ENCODE measurements at regions not wholly inside any gene's neighbourhood (a gene's known extent, or its start where the extent isn't known, plus 50 kb on each side); places are given as distances from the start of the nearest gene placed in this dataset.

GRCh38 chr3:70557976-70558375 is 245.5 kb upstream of the MDFIC2 start:
- Histone ChIP-seq H3K4me1 (no peaks in the 10 kb centered on the region), H3K4me3 (no peak overlapping the region), H3K36me3 (no peaks in the 10 kb centered on the region), H3K27me3 (ENCODE audit: low read depth) (no peaks in the 10 kb centered on the region), H3K27ac (replicated peaks) (no peak overlapping the region), H3K9me3 (replicated peaks) (peaks cover under 1% of the 10 kb centered on the region)
- intact Hi-C loops (cut with micrococcal nuclease): no loop called here
- TF ChIP-seq CTCF (IDR thresholded peaks at IDR 0.05; ENCODE audit: borderline replicate concordance): no peak
- DNase-seq: no peak

GRCh38 chr3:70556056-70556455 is 243.6 kb upstream of the MDFIC2 start:
- H3K4me3 ChIP-seq: no peak overlapping the region
- TF ChIP-seq CTCF (IDR thresholded peaks at IDR 0.05; ENCODE audit: borderline replicate concordance): no peak
- H3K27ac ChIP-seq (replicated peaks): no peak overlapping the region
- H3K27me3 ChIP-seq (ENCODE audit: low read depth): no peaks in the 10 kb centered on the region
- intact Hi-C loops (cut with micrococcal nuclease): no loop called here
- no peaks in the 10 kb centered on the region for H3K4me1 ChIP-seq
- no peaks in the 10 kb centered on the region for H3K36me3 ChIP-seq
- no peak for DNase-seq
- no peaks in the 10 kb centered on the region for H3K9me3 ChIP-seq (replicated peaks)

- no peaks in the 10 kb centered on the region for H3K27me3 ChIP-seq (ENCODE audit: low read depth)
- no peaks in the 10 kb centered on the region for H3K36me3 ChIP-seq
- no peak for DNase-seq
- no peak overlapping the region for H3K4me3 ChIP-seq
- no peak for TF ChIP-seq CTCF (IDR thresholded peaks at IDR 0.05; ENCODE audit: borderline replicate concordance)
- no peaks in the 10 kb centered on the region for H3K9me3 ChIP-seq (replicated peaks)
- H3K4me1 ChIP-seq: no peaks in the 10 kb centered on the region
- intact Hi-C loops (cut with micrococcal nuclease): no loop called here
- H3K27ac ChIP-seq (replicated peaks): no peak overlapping the region
These were observed 241.7 kb upstream of the MDFIC2 start for GRCh38 chr3:70554170-70554569.

GRCh38 chr3:70550723-70551319 is 238.4 kb upstream of the MDFIC2 start:
- Histone ChIP-seq H3K4me3 (no peak overlapping the region), H3K9me3 (replicated peaks) (no peaks in the 10 kb centered on the region), H3K4me1 (no peaks in the 10 kb centered on the region), H3K36me3 (no peaks in the 10 kb centered on the region), H3K27ac (replicated peaks) (no peak overlapping the region), H3K27me3 (ENCODE audit: low read depth) (no peaks in the 10 kb centered on the region)
- intact Hi-C loops (cut with micrococcal nuclease): no loop called here
- DNase-seq: peak; percentile 63
- peak; percentile 86 for TF ChIP-seq CTCF (IDR thresholded peaks at IDR 0.05; ENCODE audit: borderline replicate concordance)

GRCh38 chr3:70546679-70547078 is 234.2 kb upstream of the MDFIC2 start:
- intact Hi-C loops (cut with micrococcal nuclease): no loop called here

More at GRCh38 chr3:70546679-70547078, 234.2 kb upstream of the MDFIC2 start:
- H3K27ac ChIP-seq (replicated peaks): no peak overlapping the region
- no peak for TF ChIP-seq CTCF (IDR thresholded peaks at IDR 0.05; ENCODE audit: borderline replicate concordance)
- H3K9me3 ChIP-seq (replicated peaks): no peaks in the 10 kb centered on the region
- no peaks in the 10 kb centered on the region for H3K36me3 ChIP-seq
- no peak for DNase-seq
- no peaks in the 10 kb centered on the region for H3K4me1 ChIP-seq
- no peaks in the 10 kb centered on the region for H3K27me3 ChIP-seq (ENCODE audit: low read depth)
- H3K4me3 ChIP-seq: no peak overlapping the region

Measured in left ventricle myocardium inferior (tissue), 1 donor.